Hematopoietic multipotent progenitor cell treated with erythropoietin and hydrocortisone succinate and interleukin-3 and kit ligand, for 17 days (in vitro differentiated cells): ENCODE measurements at regions not wholly inside any gene's neighbourhood (a gene's known extent, or its start where the extent isn't known, plus 50 kb on each side); places are given as distances from the start of the nearest gene placed in this dataset.

Experiments
- DNase-seq: peaks from one replicate; pipeline ENCODE4 v3.0.0-alpha.2; 2015; ENCODE audit warnings: low spot score

DNA sequence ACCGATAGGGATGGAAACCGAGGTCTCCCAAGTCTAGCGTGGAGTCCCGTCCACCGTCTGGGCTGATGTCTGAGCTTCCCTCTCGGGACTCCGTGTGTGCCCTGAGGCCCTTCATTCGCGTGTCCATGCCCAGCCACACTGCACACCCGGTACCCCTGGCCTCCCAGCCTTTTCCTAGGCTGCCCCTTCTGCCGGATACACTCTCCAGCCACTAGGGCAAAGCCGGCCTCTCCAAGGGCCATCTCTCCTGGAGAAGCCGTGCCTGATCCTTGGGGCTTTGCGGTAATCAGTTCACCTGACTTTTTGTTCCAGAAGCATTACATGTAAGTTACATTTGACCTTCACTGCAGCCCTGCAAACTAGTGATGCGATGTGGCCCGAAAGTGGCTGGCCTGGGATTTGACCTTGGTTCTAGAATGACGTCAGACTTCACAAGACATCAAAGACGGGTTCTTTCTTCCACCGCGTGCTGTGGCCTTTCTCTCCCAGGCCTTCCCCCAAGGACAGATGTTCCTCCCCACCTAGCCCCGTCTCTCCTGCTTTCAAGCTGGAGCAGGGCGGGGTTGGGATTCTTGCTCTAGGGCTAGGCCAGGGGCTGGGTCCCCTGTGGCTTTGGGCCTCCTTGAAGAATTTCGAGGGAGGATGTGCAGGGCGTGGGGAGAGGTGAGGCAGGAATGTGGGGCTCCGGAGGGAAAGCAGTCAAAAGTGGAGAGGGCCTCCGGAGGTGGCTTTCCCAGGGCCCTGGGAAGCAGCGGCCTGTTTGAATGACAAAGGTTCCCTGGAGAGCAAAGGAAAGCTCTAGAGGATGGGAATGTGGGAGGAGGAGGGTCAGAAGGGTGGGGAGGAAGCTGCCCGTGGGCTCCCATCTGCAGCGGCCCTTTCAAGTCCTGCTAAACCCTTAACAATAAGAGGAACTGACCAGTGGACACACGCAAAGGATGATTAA, 49.7 kb upstream of the SLC2A1 start:
- no peak for DNase-seq
